HL-60 (cell line): ENCODE measurements at regions not wholly inside any gene's neighbourhood (a gene's known extent, or its start where the extent isn't known, plus 50 kb on each side); places are given as distances from the start of the nearest gene placed in this dataset.

Source experiments
- CTCF ChIP-seq: IDR thresholded peaks from one replicate; pipeline ENCODE4 v1.5.1; 2011; ENCODE audit warnings: low read length, control low read depth, inconsistent platforms; ENCODE audit not compliant: insufficient read depth
- POLR2AphosphoS5 ChIP-seq: IDR thresholded peaks from 2 replicates; pipeline ENCODE4 v1.6.1; 2012; ENCODE audit warnings: low read depth

- TF ChIP-seq CTCF (no peak), POLR2AphosphoS5 (no peak)
Measured at GRCh38 chr14:41167040-41167439, 439.6 kb upstream of the LRFN5 start.
